ENCODE measurements at regions not wholly inside any gene's neighbourhood (a gene's known extent, or its start where the extent isn't known, plus 50 kb on each side); places are given as distances from the start of the nearest gene placed in this dataset.
A peak's percentile ranks its signal among the peaks of the same experiment; 100 is the strongest.

GRCh38 chr3:143901105-143901504, 52.8 kb upstream of the SLC9A9 start:
- DNase-seq: no peak

- no peak for DNase-seq
These were observed 53.9 kb upstream of the SLC9A9 start for GRCh38 chr3:143902210-143902609.

GRCh38 chr3:143910756-143911155, 60.9 kb upstream of the DIPK2A start:
- DNase-seq: no peak

- DNase-seq: no peak
These were observed 57.4 kb upstream of the DIPK2A start for GRCh38 chr3:143914257-143914656.

- DNase-seq: no peak
These were observed 52.8 kb upstream of the DIPK2A start for GRCh38 chr3:143918848-143919247.

GRCh38 chr3:143921176-143921575, 50.4 kb upstream of the DIPK2A start:
- DNase-seq: peak in 1 of 2 donors; percentile 19
